CD1c-positive myeloid dendritic cell (primary cell): ENCODE measurements at regions not wholly inside any gene's neighbourhood (a gene's known extent, or its start where the extent isn't known, plus 50 kb on each side); places are given as distances from the start of the nearest gene placed in this dataset.
A peak's percentile ranks its signal among the peaks of the same experiment; 100 is the strongest.
"Not testable (repeated sequence)": the region's sequence is repeated elsewhere in the genome, so short reads cannot be mapped to it uniquely, and the experiment has no call there.

Source experiments
- DNase-seq: peaks from one replicate; pipeline ENCODE4 v3.0.0-alpha.2; 2016; ENCODE audit errors: extremely low spot score

DNA sequence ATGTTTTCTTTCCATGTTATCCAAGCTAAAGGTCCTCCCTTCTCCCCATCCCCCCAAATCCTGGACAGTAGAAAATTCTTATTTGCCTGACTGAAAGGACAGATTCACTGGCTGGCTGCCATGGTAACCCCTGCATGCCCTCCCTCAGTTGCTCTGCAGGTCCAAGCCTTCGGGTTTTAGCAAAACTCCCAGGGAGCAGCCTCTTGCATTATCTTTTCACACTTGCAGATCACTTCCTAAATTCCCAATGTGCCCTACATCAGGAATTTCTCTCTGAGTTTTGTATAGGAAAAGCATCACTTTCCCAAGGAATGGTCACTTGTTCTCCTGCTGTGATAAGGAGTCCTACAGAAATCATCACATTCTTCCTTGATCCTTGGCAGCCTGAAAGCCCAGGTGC is 75.0 kb upstream of the TENM4 start:
- DNase-seq = no peak

DNA sequence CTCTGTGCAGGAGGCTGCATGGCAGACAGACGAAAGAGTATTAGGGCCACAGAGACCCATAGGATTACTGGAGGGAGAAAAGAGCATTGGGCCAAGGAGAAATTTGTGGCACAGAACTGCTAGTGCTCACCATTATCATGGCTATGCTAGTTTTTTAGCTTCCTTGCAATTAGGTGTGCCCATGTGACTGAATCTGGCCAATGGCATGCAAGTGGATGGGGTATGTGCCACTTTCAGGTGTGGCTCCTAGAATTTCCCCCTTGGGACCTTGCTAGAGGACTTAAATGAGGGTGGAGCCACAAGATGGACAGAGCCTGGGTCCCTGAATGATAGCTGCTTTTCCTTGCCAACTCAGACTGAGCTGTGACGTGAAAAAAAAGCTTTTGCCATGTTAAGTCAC is 73.9 kb upstream of the TENM4 start:
- no peak for DNase-seq

DNA sequence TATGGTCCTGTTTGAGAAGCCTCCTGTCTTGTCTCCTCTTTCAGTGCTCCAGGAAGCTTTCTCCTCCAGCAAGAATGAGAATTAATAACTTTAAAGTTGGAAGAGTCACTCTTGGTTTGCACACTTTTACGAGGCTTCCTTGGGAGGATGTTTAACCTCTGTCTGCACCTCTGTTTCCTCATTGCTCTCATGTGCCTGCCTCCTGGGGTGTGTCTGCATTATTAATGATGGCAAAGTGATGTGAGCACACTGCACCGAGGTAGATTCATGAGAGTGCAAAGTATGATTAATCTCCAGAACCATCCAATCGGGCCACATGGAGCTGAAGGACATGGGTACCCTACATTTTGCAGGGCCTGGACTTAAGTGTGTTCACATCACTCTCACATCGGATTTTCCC is 73.5 kb upstream of the TENM4 start:
- DNase-seq = no peak

DNA sequence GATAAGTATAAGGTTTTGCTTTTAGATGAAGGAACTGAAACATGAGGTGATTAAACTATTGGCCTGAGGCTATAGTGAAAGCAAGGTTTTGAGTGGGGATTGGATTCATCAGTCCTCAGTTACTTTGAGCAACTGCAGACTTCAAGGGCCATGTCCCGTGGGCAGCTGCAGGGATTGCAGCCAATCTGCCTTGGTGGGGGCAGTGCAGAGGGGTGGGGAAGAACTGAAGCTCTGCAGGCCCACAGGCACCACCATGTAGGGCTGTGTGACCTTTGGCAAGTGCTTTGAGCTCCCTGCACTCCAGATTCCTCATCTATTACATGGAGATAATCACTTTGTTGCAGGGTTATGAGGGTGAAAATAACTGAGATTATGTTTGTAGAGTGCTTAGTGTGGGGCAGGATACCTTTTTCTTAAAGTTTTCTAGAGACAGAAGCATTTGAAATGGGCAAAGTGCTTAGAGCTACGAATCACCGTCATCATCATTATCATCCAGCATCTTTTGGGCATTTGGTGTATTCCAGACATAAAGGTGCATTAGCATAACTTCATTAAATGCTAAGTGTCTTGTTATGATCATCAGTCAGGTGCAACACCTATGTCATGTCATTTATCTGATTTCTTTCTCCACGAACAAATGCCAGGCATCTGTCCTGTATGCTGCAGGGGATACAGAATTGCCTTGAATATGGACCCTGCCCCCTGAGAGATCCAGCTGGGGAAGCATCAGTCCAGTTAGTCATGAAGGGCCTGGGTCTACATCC is 72.1 kb upstream of the TENM4 start:
- no peak for DNase-seq

DNA sequence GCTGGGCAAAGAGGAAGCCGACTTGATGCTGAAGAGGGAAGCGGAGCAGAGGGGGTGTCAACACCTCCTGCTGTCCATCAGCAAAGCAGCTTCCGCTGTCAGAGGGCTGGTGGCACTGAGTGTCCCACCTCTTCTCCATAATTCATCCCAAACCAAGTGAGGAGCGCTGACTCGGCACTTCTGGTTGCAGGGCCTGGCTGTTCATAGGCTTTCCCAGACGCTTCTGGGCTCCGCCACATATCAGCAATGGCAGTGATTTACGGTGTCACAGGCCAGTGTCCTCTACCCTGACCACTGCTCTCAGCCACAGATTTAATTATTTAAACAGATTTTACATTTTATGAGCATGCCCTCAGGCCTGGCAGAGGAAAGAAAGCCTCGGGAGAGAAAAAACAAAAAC is 70.1 kb upstream of the TENM4 start:
- DNase-seq = no peak

DNA sequence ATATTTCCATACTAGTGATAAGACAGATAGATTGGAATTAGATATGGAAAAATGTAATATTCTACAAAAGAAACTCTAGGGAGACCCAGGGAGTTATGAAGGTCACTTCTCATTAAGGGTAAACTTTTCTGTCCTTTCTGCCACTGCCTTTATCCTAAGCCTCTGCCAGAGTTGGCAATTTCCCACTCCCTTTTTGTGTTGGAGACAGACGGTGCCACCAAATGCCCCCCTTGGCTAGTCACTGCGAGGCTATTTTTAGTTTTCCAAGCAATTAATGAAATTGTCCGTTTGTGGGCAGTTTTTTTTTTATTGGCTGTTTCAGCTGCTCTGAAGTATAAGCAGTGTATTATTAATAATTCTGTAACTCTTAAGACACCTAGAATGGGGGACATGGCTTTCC is 67.6 kb upstream of the TENM4 start:
- no peak for DNase-seq

DNA sequence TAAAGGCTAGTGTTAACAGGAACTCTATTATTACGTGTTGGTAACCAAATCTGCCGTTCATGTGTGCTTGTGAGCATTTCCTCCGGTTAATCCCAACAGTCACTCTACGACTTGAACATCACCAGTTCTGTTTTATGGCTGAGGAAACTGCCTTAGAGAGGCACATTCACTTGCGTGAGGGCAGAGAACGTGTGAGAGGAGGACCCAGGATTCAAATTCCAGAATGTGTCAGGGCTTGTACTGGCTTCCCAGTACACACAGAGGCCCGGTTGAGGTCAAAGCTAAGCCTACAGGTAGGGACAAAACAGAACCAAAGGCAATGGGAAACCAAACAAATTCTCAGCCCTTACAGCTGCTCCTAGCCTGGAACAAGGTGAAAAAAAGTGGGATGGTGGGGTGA is 66.9 kb upstream of the TENM4 start:
- DNase-seq = no peak

DNA sequence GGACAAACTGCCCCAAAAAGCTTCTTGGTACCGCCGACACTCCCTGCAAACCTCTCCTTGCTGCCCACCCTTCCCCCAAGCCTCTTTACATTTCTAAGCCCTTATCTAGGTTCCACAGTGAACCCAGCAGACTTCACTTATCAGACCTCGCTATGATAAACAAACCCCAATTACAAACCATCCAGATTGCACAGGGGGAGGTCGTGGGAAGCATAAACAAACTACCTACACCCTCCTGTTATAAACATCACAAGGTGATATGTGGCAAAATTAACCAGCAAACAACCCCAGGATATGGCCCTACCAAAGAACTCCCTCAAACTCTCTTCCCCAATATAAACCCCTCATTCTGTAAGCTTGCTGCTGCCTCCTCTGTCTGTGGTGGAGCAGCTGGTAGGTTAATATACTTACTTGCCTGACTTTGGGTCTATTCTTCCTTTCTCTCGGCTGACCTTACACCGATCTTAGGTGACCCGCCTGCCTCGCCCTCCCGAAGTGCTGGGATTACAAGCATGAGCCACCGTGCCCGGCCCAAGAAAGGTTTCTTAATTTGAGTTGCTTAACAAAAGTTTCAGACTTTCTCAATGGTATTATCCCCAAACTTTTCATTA is 66.0 kb upstream of the TENM4 start:
- DNase-seq = no peak

DNA sequence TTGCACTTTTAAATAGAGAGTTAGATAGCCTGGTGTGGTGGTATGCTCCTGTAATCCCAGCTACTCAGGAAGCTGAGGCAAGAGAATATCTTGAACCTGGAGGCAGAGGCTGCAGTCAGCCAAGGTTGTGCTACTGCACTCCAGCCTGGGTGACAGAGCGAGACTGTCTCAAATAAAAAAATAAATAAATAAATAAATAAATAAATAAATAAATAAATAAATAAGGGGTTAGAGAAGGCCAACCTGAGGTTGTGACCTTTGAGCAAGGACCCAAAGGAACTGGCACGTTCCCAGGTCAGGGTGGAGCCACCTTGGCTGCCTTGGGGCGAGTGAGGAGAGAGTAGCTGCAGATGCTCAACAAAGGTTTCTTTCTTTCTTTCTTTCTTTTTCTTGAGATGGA is 65.3 kb upstream of the TENM4 start:
- no peak for DNase-seq

DNA sequence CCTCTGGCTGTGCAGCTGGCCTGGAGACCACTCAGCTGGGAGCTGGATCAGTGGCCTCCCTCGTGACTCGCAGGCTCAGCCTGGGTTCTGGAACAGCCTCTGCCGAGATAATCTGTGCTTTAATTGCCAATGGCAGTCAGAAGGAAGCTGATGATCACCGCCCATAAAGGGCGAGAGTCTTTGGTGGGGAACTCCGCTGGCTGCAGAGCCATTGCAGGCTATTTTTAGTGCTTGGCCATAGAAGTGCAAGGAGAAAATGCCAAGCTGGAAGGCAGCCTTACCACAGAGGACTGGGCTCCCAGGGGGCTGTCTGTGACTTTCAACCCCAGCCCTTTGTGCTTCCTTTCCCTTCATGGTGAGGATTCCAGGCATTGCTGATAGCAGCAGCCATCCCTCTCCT is 62.2 kb upstream of the TENM4 start:
- no peak for DNase-seq

DNA sequence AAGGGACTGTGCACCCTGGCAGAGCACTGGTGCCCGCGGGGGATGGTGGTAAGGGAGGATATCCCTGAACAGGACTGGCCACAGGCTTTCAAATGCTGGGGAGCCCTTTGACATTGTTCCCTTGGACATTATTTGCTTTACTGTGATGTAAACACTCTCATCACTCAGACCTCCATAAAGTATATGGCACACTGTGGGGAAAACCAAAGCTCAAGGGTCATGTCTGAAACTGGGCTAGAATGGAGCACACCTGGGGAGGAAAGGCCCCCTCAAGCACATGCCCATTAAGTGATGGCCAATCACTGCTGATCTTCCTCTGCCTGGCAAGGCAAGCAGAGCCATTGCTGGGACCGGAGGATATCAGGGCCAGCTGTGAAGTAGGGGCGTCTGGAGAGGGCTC is 60.9 kb upstream of the TENM4 start:
- no peak for DNase-seq

DNA sequence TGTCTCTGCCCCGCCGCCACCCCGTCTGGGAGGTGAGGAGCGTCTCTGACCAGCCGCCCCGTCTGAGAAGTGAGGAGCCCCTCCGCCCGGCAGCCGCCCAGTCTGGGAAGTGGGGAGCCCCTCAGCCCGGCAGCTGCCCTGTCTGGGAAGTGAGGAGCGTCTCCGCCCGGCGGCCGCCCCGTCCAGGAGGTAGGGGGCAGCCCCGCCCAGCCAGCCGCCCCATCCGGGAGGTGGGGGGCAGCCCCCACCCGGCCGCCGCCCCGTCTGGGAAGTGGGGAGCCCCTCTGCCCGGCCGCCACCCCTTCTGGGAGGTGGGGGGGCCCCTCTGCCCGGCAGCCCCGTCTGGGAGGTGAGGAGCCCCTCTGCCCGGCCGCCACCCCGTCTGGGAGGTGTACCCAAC is 59.1 kb upstream of the TENM4 start:
- DNase-seq = not testable (repeated sequence)

DNA sequence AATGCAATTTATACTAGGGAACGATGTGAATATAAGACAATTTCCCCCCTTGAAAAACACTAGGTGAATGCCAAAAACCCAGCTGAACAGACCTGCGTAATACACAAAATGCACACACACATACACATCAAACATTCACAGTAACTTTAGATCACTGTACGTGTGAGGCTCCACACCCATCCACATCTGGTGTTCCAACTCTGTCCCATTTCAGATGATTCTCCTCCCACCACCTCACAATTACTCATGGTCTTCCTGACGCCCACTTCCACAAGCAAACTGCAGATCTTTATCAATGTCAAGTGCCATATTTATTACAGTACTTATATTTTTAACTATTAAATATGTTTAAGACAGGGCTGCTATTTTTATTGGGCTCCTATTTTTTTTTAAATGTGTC is 57.8 kb upstream of the TENM4 start:
- no peak for DNase-seq

DNA sequence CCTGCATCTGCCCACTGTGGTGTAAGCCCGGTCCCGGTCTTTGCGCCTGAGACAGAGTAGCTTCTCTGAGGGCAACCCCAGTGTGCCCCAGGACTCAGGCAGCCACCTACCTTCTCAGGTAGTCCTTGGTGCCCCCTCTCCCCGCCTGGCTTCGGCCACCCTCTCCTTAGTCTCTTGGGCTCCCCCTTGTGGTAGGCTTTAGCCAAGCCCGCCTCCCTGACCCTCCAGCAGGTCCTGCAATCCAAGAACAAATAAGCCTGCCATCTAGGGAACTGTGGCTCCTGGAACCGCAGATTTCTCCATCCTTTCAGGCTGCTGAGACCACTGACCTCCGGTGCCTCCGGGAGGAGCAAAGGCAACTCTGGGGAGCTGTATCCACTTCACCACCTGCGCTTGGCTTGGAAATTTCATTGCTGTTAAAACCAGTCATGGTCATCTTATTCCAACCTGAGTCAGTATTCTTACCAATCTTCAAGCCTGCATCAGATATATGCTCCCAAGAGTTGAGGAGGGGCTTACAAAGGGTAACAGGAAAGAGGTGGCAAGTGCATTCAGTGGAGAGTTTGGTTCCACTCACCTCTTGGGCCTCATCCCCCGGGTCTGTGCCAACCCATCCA is 52.8 kb upstream of the TENM4 start:
- DNase-seq = peak; percentile 56

DNA sequence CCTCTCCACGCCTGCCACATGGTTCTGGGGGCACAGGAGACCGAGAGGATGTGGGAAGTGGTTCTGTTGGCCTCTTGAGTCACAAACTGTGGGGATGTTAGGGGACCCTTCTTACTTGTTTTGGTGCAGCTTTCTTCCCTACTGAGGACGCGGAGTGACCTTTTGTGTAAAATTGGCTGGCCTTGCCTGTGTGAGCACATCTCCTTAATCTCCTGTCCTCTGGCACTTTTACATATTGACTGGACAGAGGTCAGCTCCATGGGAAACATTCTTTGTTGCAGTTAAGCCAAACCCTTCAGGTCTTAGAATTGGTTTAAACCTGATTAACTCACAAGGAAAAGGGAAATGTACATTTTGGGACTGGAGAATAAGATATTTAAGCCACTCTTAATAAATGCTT is 51.2 kb upstream of the TENM4 start:
- DNase-seq = no peak
